Adrenal gland (tissue), 9 donors: ENCODE measurements at regions not wholly inside any gene's neighbourhood (a gene's known extent, or its start where the extent isn't known, plus 50 kb on each side); places are given as distances from the start of the nearest gene placed in this dataset.
"Not testable (repeated sequence)": the region's sequence is repeated elsewhere in the genome, so short reads cannot be mapped to it uniquely, and the experiment has no call there.

Experiments used
- DNase-seq, 7 donors: peaks; one replicate each; pipeline ENCODE4 v3.0.0-alpha.2; 2019 to 2020
- H3K27ac ChIP-seq, 5 donors: fragments of 200-600 bp; sonication (generic) in 4 of 5; 1 replicate in 3 of 5; 2 replicates in 2 of 5; pipeline versions ENCODE4 v1.5.1 to v1.8.0; 2016 to 2020; ENCODE audit warnings: mild to moderate bottlenecking in 1 of 5
- H3K27me3 ChIP-seq: fragments of 200-600 bp; 2 replicates; pipeline ENCODE4 v1.8.0; 2021
- H3K36me3 ChIP-seq, 2 donors: fragments of 200-600 bp; replicated peaks in 1 of 2; 1 replicate in 1 of 2; 2 replicates in 1 of 2; pipeline versions ENCODE4 v1.5.1 to v1.8.0; 2018 to 2022
- H3K4me1 ChIP-seq, 2 donors: fragments of 200-600 bp; replicated peaks in 1 of 2; 1 replicate in 1 of 2; 2 replicates in 1 of 2; pipeline versions ENCODE4 v1.5.1 to v1.8.0; 2018 to 2021
- H3K4me3 ChIP-seq, 4 donors: fragments of 200-600 bp; sonication (generic) in 3 of 4; one replicate each; pipeline ENCODE4 v1.5.1; 2016 to 2018
- H3K9me3 ChIP-seq, 3 donors: fragments of 200-600 bp; sonication (generic) in 1 of 3; replicated peaks in 1 of 3; 1 replicate in 2 of 3; 2 replicates in 1 of 3; pipeline versions ENCODE4 v1.5.1 to v1.8.0; 2016 to 2021
- POLR2A ChIP-seq, 2 donors: fragments of 450-650 bp; IDR thresholded peaks; one replicate each; pipeline ENCODE4 v1.6.1; 2017; ENCODE audit warnings: antibody characterized with exemption in 2 of 2, mild to moderate bottlenecking in 2 of 2, moderate library complexity in 1 of 2
- WGBS, 4 donors: extraction: QIAGEN DNeasy Blood & Tissue Kit in 2 of 4; methylation state at CpG; one replicate each; pipeline versions ENCODE4 v1.1.5 to v1.1.7; 2013 to 2017; 5-methylcytosine and 5-hydroxymethylcytosine counted together
- intact Hi-C, 2 donors: fragments of 100-400 bp; cut with DNase I; formaldehyde crosslinking; loops; one replicate each; pipeline versions ENCODE4 v1.14.1 to v1.15.0; 2022 to 2023
- TF ChIP-seq, protein P1 (sequence below), 6 experiments: fragments of 450-650 bp in 4 of 6; fragments of 200-600 bp in 2 of 6; sonication (generic) in 1 of 6; IDR thresholded peaks; 1 replicate in 5 of 6; 2 replicates in 1 of 6; pipeline versions ENCODE4 v1.5.1 to v1.8.0; 2016 to 2021; ENCODE audit warnings: antibody characterized with exemption in 6 of 6, mild to moderate bottlenecking in 2 of 6, moderate library complexity in 1 of 6
- donor health status: healthy with polysubstance abuse.
- donor health status: Bipolar disorder and iron deficiency.
- donor health status: DM: yes; HTN: yes; CAD: no.
- donor health status: DM: no; HTN: no; CAD: no.
- donor health status: DM: no; HTN: no; CAD: no.

DNA sequence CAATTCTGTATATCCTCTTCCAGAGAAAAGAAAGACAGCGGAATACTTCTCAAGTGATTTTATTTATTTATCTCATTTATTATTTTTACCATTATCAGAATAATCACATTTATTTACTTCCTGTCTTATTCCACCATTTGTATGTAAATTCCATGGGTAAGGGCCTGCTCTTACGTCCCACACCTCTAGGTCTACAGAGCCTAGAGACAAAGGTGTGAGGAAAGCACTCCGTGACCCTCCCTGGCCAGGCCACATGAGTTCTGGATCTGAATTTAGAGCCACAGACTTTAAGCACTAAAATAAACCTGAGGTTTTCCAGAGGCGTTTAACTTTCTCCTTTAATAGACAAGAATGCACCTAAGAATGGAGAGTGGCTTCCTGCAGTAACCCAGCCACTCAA, 85.3 kb upstream of the CTSV start:
- WGBS, 4 donors, result 70 to 85% (median 81%) methylated on average over 4 of the region's 4 CpGs

DNA sequence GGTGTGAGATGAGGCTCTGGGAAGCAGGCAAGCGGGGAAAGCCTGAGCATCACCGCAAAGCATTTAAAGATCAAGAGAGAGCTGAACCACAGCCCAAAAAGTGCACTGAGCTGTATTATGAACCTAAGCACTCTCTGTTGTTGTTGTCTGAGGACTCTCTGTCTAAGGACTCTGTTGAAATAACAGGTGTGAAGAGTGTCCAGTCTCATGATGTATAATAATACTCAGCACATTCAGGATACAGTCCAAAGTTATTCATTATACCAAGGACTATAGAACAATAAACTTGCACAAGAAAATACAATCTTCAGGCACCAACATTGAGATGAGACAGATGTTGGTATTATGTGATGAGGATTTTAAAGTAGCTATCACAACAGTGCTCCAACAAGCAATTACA, 71.8 kb upstream of the CTSV start:
- no peaks in the 10 kb centered on the region for H3K27me3 ChIP-seq
- WGBS, 4 donors, result 94 to 100% (median 96%) methylated on average over 2 of the region's 2 CpGs
- intact Hi-C loops, result loop anchor here in 1 of 2 donors (10.0 kb wide), 1 partner anchor 256 kb away; the partner anchor contains the start of gene ZNF782
- H3K36me3 ChIP-seq, result no peaks in the 10 kb centered on the region
- H3K4me1 ChIP-seq, result no peaks in the 10 kb centered on the region
- TF ChIP-seq POLR2A (IDR thresholded peaks at IDR 0.05), result no peak
- TF ChIP-seq, protein P1, sequence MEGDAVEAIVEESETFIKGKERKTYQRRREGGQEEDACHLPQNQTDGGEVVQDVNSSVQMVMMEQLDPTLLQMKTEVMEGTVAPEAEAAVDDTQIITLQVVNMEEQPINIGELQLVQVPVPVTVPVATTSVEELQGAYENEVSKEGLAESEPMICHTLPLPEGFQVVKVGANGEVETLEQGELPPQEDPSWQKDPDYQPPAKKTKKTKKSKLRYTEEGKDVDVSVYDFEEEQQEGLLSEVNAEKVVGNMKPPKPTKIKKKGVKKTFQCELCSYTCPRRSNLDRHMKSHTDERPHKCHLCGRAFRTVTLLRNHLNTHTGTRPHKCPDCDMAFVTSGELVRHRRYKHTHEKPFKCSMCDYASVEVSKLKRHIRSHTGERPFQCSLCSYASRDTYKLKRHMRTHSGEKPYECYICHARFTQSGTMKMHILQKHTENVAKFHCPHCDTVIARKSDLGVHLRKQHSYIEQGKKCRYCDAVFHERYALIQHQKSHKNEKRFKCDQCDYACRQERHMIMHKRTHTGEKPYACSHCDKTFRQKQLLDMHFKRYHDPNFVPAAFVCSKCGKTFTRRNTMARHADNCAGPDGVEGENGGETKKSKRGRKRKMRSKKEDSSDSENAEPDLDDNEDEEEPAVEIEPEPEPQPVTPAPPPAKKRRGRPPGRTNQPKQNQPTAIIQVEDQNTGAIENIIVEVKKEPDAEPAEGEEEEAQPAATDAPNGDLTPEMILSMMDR (IDR thresholded peaks at IDR 0.05), result no peak
- H3K9me3 ChIP-seq, result no peaks in the 10 kb centered on the region
- no peak for DNase-seq
- no peak overlapping the region for H3K27ac ChIP-seq
- no peak overlapping the region for H3K4me3 ChIP-seq

More for the DNA sequence above, 85.3 kb upstream of the CTSV start:
- Histone ChIP-seq H3K27ac (no peak overlapping the region), H3K4me3 (no peak overlapping the region), H3K9me3 (no peaks in the 10 kb centered on the region), H3K27me3 (no peaks in the 10 kb centered on the region), H3K4me1 (no peaks in the 10 kb centered on the region), H3K36me3 (no peaks in the 10 kb centered on the region)
- no peak for TF ChIP-seq POLR2A (IDR thresholded peaks at IDR 0.05)
- TF ChIP-seq, protein P1 (IDR thresholded peaks at IDR 0.05), result no peak
- intact Hi-C loops, result no loop called here
- DNase-seq, result no peak

DNA sequence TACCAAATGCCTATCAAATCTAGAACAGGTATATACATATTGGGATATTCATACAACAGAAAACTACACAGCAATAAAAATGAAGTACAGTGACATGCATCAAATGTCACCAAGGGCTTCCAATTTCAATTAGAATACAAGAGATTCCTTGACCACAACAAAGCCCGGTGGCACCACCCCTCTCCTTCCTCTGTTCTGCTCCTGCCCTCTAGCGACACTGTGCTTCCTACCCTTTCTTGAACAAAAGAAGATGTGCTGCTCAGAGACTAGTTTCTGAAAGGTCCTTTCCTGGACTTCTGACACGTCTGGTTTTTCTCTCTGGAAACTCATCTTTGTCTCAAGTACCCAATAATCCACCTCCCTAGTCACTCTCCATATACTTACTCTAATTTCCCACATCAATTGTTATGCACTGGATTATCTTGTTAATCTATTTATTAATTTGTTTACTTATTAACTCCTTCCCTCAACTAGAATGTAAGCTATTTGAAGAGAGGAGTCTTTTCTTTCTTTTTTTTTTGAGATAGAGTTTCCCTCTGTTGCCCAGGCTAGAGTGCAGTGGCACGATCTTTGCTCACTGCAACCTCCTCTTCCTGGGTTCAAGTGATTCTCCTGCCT, 70.4 kb upstream of the CTSV start:
- Histone ChIP-seq H3K4me1 (no peaks in the 10 kb centered on the region), H3K27me3 (no peaks in the 10 kb centered on the region), H3K9me3 (no peaks in the 10 kb centered on the region), H3K4me3 (no peak overlapping the region), H3K27ac (no peak overlapping the region), H3K36me3 (no peaks in the 10 kb centered on the region)
- peak; percentile 25 to 71 (median 55) for DNase-seq
- intact Hi-C loops, result no loop called here
- TF ChIP-seq, protein P1 (IDR thresholded peaks at IDR 0.05), result peak; percentile 11 to 46 (median 36)
- TF ChIP-seq POLR2A (IDR thresholded peaks at IDR 0.05), result no peak
- WGBS, 4 donors, result 29 to 31% (median 29%) methylated on average over 4 of the region's 4 CpGs

DNA sequence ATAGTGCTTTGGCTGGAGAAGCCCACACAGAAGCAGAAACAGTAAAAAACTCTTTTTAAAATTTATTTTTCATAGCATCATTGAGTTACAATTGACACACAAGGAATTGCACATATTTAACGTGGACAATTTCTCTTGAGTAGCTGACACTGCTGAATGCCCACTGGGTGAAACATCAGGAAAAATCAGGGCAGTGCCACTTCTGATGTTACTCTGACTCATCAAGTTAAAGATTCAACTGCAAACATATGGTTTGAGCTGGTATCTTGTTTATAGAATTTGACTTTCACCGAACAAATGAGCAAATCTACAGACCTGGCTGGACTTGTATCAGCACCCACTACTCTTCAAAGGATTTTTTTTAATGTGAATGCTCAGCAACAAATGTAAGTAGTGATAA, 66.3 kb upstream of the CTSV start:
- H3K4me3 ChIP-seq, H3K27ac ChIP-seq, H3K9me3 ChIP-seq, DNase-seq, H3K27me3 ChIP-seq, H3K36me3 ChIP-seq, intact Hi-C loops, H3K4me1 ChIP-seq: not testable (repeated sequence)
- WGBS, 4 donors, result 72 to 80% (median 77%) methylated on average over 2 of the region's 2 CpGs

DNA sequence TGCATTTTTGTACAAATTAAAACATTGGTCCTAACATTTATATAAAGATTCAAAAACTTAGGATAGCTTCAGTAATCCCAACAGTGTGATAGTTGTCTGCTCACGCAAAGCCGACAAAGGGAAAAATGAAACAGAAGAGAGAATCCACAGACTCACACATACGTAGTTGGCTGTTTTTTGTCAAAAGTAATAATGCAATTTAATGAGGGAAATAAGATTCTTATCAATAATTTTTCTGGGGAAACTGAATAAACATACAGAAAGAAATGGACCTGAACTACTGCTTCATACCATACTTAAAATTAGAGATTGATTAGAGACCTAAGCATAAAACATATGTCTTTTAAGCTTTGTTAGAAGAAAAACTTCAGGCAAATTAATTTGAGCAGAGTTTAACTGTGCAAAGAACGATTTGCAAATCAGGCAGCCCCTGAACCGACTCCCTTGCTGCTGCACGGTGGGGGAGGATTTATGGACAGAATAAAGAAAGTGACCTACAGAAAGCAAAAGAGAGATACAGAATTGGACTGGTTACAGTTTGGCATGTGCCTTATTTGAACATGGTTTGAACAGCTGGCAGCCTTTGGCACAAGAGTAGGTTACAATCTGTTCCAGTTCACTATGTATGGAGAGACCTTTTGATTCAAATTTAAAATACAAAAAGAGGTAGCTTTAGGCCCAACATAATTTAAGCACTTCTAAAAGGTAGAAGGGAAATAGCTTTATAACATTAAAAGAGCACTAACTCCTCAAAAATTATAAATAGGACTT, 64.9 kb upstream of the CTSV start:
- intact Hi-C loops, H3K4me3 ChIP-seq, H3K27me3 ChIP-seq, H3K4me1 ChIP-seq, H3K27ac ChIP-seq, DNase-seq, H3K36me3 ChIP-seq, H3K9me3 ChIP-seq: not testable (repeated sequence)
- 63 to 77% (median 71%) methylated on average over 6 of the region's 6 CpGs for WGBS, 4 donors

DNA sequence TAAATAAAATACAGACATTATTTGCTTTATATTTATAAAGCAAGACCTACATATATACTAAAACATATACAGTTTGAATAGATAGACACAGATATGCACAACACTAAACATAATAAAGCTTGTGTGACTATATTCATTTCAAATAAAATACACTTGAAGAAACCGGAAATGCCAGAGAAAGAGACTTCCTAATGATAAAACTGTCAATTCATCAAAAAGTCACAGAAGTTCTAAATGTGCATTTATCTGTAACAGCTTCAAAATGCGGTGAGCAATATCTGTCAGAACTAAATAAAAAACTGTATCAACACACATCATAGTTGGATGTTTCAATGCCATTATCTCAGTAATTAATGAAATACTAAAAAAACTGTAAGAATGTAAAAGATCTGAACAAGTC, 60.6 kb upstream of the CTSV start:
- DNase-seq, H3K9me3 ChIP-seq, H3K4me1 ChIP-seq, H3K27ac ChIP-seq, intact Hi-C loops, H3K36me3 ChIP-seq, H3K27me3 ChIP-seq, H3K4me3 ChIP-seq: not testable (repeated sequence)
- WGBS, 4 donors, result 71 to 82% (median 76%) methylated on average over 2 of the region's 2 CpGs
